Prostate gland (tissue), 2 donors: ENCODE measurements at regions not wholly inside any gene's neighbourhood (a gene's known extent, or its start where the extent isn't known, plus 50 kb on each side); places are given as distances from the start of the nearest gene placed in this dataset.

ENCODE experiments used
- POLR2AphosphoS5 ChIP-seq: sonication (generic); formaldehyde crosslinking; IDR thresholded peaks from one replicate; pipeline ENCODE4 v1.6.1; 2017; ENCODE audit warnings: antibody characterized with exemption
- TF ChIP-seq, protein P1 (sequence below), 4 experiments: fragments of 200-600 bp in 2 of 4; fragments of 450-650 bp in 2 of 4; sonication (generic) in 2 of 4; IDR thresholded peaks; 1 replicate in 3 of 4; 2 replicates in 1 of 4; pipeline ENCODE4 v1.5.1; 2016 to 2019; ENCODE audit warnings: antibody characterized with exemption in 4 of 4, mild to moderate bottlenecking in 2 of 4, moderate library complexity in 2 of 4

DNA sequence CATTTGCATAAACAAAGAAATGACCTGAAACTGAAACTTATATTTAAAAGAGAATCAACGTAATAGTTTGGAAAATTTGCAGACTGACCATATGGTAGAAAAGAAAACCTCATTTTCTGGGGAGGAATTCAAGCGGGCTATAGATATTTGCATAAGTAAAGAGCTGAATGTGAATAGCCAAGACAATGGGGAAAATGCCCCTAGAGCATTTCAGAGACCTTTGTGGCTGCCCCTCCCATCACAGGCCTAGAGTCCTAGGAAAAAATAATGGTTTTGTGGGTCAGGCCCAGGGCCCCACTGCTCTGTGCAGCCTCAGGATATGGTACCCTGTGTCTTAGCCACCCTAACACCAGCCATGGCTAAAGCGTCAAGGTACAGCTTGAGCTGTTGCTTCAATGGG is 480.6 kb upstream of the MBL2 start:
- TF ChIP-seq POLR2AphosphoS5 = no peak
- TF ChIP-seq, protein P1, sequence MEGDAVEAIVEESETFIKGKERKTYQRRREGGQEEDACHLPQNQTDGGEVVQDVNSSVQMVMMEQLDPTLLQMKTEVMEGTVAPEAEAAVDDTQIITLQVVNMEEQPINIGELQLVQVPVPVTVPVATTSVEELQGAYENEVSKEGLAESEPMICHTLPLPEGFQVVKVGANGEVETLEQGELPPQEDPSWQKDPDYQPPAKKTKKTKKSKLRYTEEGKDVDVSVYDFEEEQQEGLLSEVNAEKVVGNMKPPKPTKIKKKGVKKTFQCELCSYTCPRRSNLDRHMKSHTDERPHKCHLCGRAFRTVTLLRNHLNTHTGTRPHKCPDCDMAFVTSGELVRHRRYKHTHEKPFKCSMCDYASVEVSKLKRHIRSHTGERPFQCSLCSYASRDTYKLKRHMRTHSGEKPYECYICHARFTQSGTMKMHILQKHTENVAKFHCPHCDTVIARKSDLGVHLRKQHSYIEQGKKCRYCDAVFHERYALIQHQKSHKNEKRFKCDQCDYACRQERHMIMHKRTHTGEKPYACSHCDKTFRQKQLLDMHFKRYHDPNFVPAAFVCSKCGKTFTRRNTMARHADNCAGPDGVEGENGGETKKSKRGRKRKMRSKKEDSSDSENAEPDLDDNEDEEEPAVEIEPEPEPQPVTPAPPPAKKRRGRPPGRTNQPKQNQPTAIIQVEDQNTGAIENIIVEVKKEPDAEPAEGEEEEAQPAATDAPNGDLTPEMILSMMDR (IDR thresholded peaks at IDR 0.05) = no peak
